AG04450 (cell line): ENCODE measurements at regions not wholly inside any gene's neighbourhood (a gene's known extent, or its start where the extent isn't known, plus 50 kb on each side); places are given as distances from the start of the nearest gene placed in this dataset.

Source experiments
- CTCF ChIA-PET: fragments of 300-600, 350-600 bp; formaldehyde crosslinking; extraction: SDS; loops from one replicate; lab custom pipeline; 2022; ENCODE audit warnings: antibody characterized with exemption, inconsistent platforms; lab: Charles Lee
- POLR2A ChIA-PET: fragments of 350-600 bp; formaldehyde crosslinking; extraction: SDS; loops from one replicate; lab custom pipeline; 2021; ENCODE audit warnings: antibody characterized with exemption, inconsistent platforms; lab: Yijun Ruan, JAX
- DNase-seq: peaks from one replicate; pipeline ENCODE4 v3.0.0-alpha.2; 2011; ENCODE audit warnings: low read depth, low spot score
- H3K27ac ChIP-seq: one replicate; pipeline ENCODE4 v1.5.1; 2012; ENCODE audit warnings: low read depth, low read length, control low read depth
- H3K27me3 ChIP-seq: one replicate; pipeline ENCODE4 v1.6.0; 2012; ENCODE audit warnings: low read length; ENCODE audit not compliant: control insufficient read depth, insufficient read depth
- H3K4me3 ChIP-seq: 2 replicates; pipeline ENCODE4 v1.5.1; 2011; ENCODE audit warnings: mild to moderate bottlenecking, low read depth, low read length, control low read depth
- H3K9me3 ChIP-seq: 2 replicates; pipeline ENCODE4 v1.5.1; 2012; ENCODE audit warnings: low read length; ENCODE audit not compliant: control insufficient read depth, insufficient read depth
- CTCF ChIP-seq: IDR thresholded peaks from 2 replicates; pipeline ENCODE4 v1.5.1; 2011; ENCODE audit warnings: low read depth, low read length, control low read depth, inconsistent platforms

GRCh38 chr9:4420351-4420750 is 69.9 kb upstream of the SLC1A1 start:
- H3K27me3 ChIP-seq: no peaks in the 10 kb centered on the region
- no peak overlapping the region for H3K27ac ChIP-seq
- no peak overlapping the region for H3K4me3 ChIP-seq
- no peak for TF ChIP-seq CTCF
- no peak for DNase-seq
- no peaks in the 10 kb centered on the region for H3K9me3 ChIP-seq
- CTCF ChIA-PET: no interaction called here
- POLR2A ChIA-PET: no interaction called here

GRCh38 chr9:4417578-4418325 is 72.5 kb upstream of the SLC1A1 start:
- no peak for TF ChIP-seq CTCF
- ChIA-PET CTCF (no interaction called here), POLR2A (no interaction called here)
- DNase-seq: no peak
- Histone ChIP-seq H3K27me3 (no peaks in the 10 kb centered on the region), H3K9me3 (no peaks in the 10 kb centered on the region), H3K27ac (no peak overlapping the region), H3K4me3 (no peak overlapping the region)

DNA sequence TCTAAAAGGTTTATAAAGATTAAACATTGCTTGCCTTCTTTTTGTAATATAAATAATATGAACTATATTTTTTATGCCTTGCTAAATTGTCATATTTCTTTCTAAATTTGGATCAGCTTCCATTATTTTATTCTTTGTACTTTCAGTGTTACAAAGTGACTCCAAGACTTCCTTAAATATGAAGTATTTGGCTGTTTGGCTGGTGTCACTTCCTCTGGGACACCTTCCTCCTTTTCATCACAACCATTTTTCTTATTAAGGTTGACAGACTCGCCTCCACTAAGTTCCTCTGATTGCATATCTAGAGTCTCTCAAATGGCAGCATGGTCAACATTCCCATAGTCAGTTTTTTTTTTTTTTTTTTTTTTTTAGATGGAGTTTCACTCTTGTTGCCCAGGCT is 73.8 kb upstream of the SLC1A1 start:
- no peak for TF ChIP-seq CTCF
- no peak overlapping the region for H3K27ac ChIP-seq
- no peak for DNase-seq
- POLR2A ChIA-PET: no interaction called here
- CTCF ChIA-PET: no interaction called here
- H3K4me3 ChIP-seq: no peak overlapping the region
- H3K9me3 ChIP-seq: no peaks in the 10 kb centered on the region
- no peaks in the 10 kb centered on the region for H3K27me3 ChIP-seq

DNA sequence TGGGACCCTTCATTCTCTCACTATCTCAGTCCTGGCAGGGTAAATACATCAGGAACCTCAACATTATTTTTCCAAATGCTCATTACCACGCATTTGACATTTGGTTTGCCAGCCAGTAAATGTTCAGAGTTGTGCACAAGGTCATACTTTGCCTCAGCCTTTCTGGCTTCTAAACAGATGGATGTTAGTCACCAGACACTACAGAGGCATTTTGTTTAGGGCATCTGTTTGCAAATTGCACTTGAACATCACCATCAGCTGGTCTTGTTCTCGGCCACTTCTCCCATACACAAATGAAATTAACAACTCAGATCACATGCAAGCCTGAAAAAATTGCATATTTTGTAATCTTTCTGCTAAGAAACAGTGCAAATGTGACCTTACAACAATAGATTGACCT is 75.0 kb upstream of the SLC1A1 start:
- POLR2A ChIA-PET: no interaction called here
- CTCF ChIA-PET: no interaction called here
- no peak for TF ChIP-seq CTCF
- Histone ChIP-seq H3K27ac (no peak overlapping the region), H3K9me3 (no peaks in the 10 kb centered on the region), H3K27me3 (no peaks in the 10 kb centered on the region), H3K4me3 (no peak overlapping the region)
- DNase-seq: no peak

- Histone ChIP-seq H3K27me3 (no peaks in the 10 kb centered on the region), H3K9me3 (no peaks in the 10 kb centered on the region), H3K4me3 (no peak overlapping the region), H3K27ac (no peak overlapping the region)
- no peak for TF ChIP-seq CTCF
- DNase-seq: no peak
- CTCF ChIA-PET: no interaction called here
- POLR2A ChIA-PET: no interaction called here
These were observed 76.4 kb upstream of the SLC1A1 start for GRCh38 chr9:4413856-4414255.
